Thyroid gland (tissue), 4 donors: ENCODE measurements at regions not wholly inside any gene's neighbourhood (a gene's known extent, or its start where the extent isn't known, plus 50 kb on each side); places are given as distances from the start of the nearest gene placed in this dataset.

Experiments
- POLR2A ChIP-seq, 2 donors: fragments of 450-650 bp; IDR thresholded peaks; one replicate each; pipeline ENCODE4 v1.6.1; 2017; ENCODE audit warnings: antibody characterized with exemption in 2 of 2, mild to moderate bottlenecking in 2 of 2, moderate library complexity in 1 of 2
- TF ChIP-seq, protein P1 (sequence below), 6 experiments: fragments of 200-600 bp in 3 of 6; fragments of 450-650 bp in 3 of 6; sonication (generic) in 3 of 6; IDR thresholded peaks; one replicate each; pipeline ENCODE4 v1.5.1; 2016 to 2019; ENCODE audit warnings: antibody characterized with exemption in 6 of 6, mild to moderate bottlenecking in 2 of 6, inconsistent platforms in 1 of 6, moderate library complexity in 1 of 6

- no peak for TF ChIP-seq POLR2A (IDR thresholded peaks at IDR 0.05)
- TF ChIP-seq, protein P1, sequence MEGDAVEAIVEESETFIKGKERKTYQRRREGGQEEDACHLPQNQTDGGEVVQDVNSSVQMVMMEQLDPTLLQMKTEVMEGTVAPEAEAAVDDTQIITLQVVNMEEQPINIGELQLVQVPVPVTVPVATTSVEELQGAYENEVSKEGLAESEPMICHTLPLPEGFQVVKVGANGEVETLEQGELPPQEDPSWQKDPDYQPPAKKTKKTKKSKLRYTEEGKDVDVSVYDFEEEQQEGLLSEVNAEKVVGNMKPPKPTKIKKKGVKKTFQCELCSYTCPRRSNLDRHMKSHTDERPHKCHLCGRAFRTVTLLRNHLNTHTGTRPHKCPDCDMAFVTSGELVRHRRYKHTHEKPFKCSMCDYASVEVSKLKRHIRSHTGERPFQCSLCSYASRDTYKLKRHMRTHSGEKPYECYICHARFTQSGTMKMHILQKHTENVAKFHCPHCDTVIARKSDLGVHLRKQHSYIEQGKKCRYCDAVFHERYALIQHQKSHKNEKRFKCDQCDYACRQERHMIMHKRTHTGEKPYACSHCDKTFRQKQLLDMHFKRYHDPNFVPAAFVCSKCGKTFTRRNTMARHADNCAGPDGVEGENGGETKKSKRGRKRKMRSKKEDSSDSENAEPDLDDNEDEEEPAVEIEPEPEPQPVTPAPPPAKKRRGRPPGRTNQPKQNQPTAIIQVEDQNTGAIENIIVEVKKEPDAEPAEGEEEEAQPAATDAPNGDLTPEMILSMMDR (IDR thresholded peaks at IDR 0.05): no peak
Measured at GRCh38 chr3:102374863-102375634, 59.8 kb upstream of the ZPLD1 start.
